DOHH2 (cell line): ENCODE measurements at regions not wholly inside any gene's neighbourhood (a gene's known extent, or its start where the extent isn't known, plus 50 kb on each side); places are given as distances from the start of the nearest gene placed in this dataset.

Experiments used
- EZH2phosphoT487 ChIP-seq: fragments of 200-600 bp; sonication (generic); IDR thresholded peaks from 2 replicates; pipeline ENCODE4 v1.6.1; 2017; ENCODE audit warnings: borderline replicate concordance, mild to moderate bottlenecking, antibody characterized with exemption, low read length, moderate library complexity, mixed read lengths
- TF ChIP-seq, protein P1 (sequence below): fragments of 200-600 bp; sonication (generic); IDR thresholded peaks from one replicate; pipeline ENCODE4 v1.5.1; 2014; ENCODE audit warnings: antibody characterized with exemption, mild to moderate bottlenecking, low read depth, low read length; ENCODE audit not compliant: poor library complexity, severe bottlenecking

DNA sequence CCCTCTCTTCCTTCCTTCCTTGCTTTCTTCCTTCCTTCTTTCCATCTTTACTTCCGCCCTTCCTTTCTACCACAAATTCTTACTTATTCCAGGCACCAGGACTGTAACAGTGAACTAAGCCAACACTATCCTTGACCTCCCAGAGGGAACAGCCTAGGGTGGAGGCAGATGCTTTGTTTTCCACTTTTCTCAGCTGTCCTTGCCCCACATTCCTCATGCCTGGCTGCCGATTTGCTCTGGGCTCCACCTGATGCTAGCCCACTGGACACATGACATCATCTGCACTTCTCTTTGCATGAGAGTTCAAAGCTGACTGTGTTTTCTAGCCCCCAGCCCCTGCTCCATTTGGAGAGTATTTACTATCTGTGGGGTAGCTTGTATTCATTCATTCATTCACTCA lies 283.0 kb downstream of the MAF start:
- TF ChIP-seq, protein P1, sequence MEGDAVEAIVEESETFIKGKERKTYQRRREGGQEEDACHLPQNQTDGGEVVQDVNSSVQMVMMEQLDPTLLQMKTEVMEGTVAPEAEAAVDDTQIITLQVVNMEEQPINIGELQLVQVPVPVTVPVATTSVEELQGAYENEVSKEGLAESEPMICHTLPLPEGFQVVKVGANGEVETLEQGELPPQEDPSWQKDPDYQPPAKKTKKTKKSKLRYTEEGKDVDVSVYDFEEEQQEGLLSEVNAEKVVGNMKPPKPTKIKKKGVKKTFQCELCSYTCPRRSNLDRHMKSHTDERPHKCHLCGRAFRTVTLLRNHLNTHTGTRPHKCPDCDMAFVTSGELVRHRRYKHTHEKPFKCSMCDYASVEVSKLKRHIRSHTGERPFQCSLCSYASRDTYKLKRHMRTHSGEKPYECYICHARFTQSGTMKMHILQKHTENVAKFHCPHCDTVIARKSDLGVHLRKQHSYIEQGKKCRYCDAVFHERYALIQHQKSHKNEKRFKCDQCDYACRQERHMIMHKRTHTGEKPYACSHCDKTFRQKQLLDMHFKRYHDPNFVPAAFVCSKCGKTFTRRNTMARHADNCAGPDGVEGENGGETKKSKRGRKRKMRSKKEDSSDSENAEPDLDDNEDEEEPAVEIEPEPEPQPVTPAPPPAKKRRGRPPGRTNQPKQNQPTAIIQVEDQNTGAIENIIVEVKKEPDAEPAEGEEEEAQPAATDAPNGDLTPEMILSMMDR, result no peak
- no peak for TF ChIP-seq EZH2phosphoT487
